C4-2B (cell line): ENCODE measurements at regions not wholly inside any gene's neighbourhood (a gene's known extent, or its start where the extent isn't known, plus 50 kb on each side); places are given as distances from the start of the nearest gene placed in this dataset.

Source experiments
- H3K27ac ChIP-seq: fragments of 450-650 bp; 2 replicates; pipeline ENCODE4 v1.5.1; 2017
- CTCF ChIP-seq: fragments of 450-650 bp; conservative IDR thresholded peaks from 2 replicates; pipeline ENCODE4 v1.5.1; 2017; ENCODE audit warnings: mild to moderate bottlenecking
- ZFX ChIP-seq: fragments of 450-650 bp; IDR thresholded peaks from 2 replicates; pipeline ENCODE4 v1.6.1; 2017

- no peak overlapping the region for H3K27ac ChIP-seq
- TF ChIP-seq ZFX (no peak), CTCF (no peak)
Observed at GRCh38 chr13:109867766-109868165, 81.4 kb upstream of the IRS2 start.

- TF ChIP-seq ZFX: no peak
- TF ChIP-seq CTCF: no peak
- no peak overlapping the region for H3K27ac ChIP-seq
Observed at GRCh38 chr13:109862627-109863026, 76.2 kb upstream of the IRS2 start.

- H3K27ac ChIP-seq: no peak overlapping the region
- TF ChIP-seq CTCF (no peak), ZFX (no peak)
Observed at GRCh38 chr13:109859898-109860297, 73.5 kb upstream of the IRS2 start.

GRCh38 chr13:109859216-109859835 is 72.9 kb upstream of the IRS2 start:
- TF ChIP-seq ZFX: no peak
- H3K27ac ChIP-seq: no peak overlapping the region

- TF ChIP-seq ZFX: no peak
- TF ChIP-seq CTCF: no peak
Observed at GRCh38 chr13:109858319-109858718, 71.9 kb upstream of the IRS2 start.

GRCh38 chr13:109857803-109858202 is 71.4 kb upstream of the IRS2 start:
- no peak for TF ChIP-seq ZFX
- no peak overlapping the region for H3K27ac ChIP-seq

More at GRCh38 chr13:109858319-109858718, 71.9 kb upstream of the IRS2 start:
- H3K27ac ChIP-seq: no peak overlapping the region

GRCh38 chr13:109857325-109857724 is 70.9 kb upstream of the IRS2 start:
- H3K27ac ChIP-seq: no peak overlapping the region
- TF ChIP-seq CTCF (no peak), ZFX (no peak)

- H3K27ac ChIP-seq: no peak overlapping the region
- TF ChIP-seq ZFX (no peak), CTCF (no peak)
Observed at GRCh38 chr13:109856350-109856749, 70.0 kb upstream of the IRS2 start.
